Fibroblast of lung (primary cell): ENCODE measurements at regions not wholly inside any gene's neighbourhood (a gene's known extent, or its start where the extent isn't known, plus 50 kb on each side); places are given as distances from the start of the nearest gene placed in this dataset.

Source experiments
- EZH2 ChIP-seq: IDR thresholded peaks from 2 replicates; pipeline ENCODE4 v1.5.1; 2012; ENCODE audit warnings: low read length, control low read depth, mild to moderate bottlenecking; ENCODE audit errors: missing control alignments
- TF ChIP-seq, protein P1 (sequence below), 2 donors: IDR thresholded peaks in 1 of 2; conservative IDR thresholded peaks in 1 of 2; 1 replicate in 1 of 2; 2 replicates in 1 of 2; pipeline ENCODE4 v1.5.1; 2011 to 2012; ENCODE audit warnings: low read length in 2 of 2, control low read depth in 1 of 2, inconsistent platforms in 1 of 2, low read depth in 1 of 2, mild to moderate bottlenecking in 1 of 2

DNA sequence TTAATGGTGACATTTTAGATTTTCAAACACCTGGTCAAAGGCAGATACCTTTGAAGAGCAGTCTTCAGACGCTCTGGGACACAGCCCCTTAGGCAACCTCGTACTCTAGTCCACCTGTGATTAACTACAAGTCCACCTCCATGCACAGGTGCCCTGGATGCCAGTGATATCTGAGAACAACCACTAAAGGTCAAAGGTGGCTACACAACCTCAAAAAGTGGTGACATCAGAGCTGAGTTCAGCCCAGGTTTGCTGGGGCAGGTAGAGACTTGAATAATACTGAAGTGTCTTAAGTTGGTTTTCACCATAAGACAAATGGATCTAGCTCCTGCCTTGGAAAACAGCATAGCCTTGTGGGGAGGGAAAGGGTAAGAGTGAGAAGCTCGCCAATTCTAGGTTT, 143.4 kb upstream of the ADO start:
- TF ChIP-seq, protein P1, sequence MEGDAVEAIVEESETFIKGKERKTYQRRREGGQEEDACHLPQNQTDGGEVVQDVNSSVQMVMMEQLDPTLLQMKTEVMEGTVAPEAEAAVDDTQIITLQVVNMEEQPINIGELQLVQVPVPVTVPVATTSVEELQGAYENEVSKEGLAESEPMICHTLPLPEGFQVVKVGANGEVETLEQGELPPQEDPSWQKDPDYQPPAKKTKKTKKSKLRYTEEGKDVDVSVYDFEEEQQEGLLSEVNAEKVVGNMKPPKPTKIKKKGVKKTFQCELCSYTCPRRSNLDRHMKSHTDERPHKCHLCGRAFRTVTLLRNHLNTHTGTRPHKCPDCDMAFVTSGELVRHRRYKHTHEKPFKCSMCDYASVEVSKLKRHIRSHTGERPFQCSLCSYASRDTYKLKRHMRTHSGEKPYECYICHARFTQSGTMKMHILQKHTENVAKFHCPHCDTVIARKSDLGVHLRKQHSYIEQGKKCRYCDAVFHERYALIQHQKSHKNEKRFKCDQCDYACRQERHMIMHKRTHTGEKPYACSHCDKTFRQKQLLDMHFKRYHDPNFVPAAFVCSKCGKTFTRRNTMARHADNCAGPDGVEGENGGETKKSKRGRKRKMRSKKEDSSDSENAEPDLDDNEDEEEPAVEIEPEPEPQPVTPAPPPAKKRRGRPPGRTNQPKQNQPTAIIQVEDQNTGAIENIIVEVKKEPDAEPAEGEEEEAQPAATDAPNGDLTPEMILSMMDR (conservative IDR thresholded peaks at IDR 0.05 in 1 of 2, IDR thresholded peaks at IDR 0.05 in 1 of 2; ENCODE audit: low read depth in 1 of 2, low read length in 2 of 2) = no peak
- no peak for TF ChIP-seq EZH2
